DMS153 treated with DMSO at 0.1 percent for 48 hours (cell line): ENCODE measurements at regions not wholly inside any gene's neighbourhood (a gene's known extent, or its start where the extent isn't known, plus 50 kb on each side); places are given as distances from the start of the nearest gene placed in this dataset.
"Not testable (repeated sequence)": the region's sequence is repeated elsewhere in the genome, so short reads cannot be mapped to it uniquely, and the experiment has no call there.

ENCODE experiments used
- DNase-seq: peaks from one replicate; lab custom pipeline; 2025; ENCODE audit not compliant: unreplicated experiment; lab: John Stamatoyannopoulos, UW

GRCh38 chr17:445839-446238 lies 93.2 kb upstream of the RPH3AL start, which contains the start of gene RFLNB:
Gene RFLNB (minus strand): TSS chr17:445939.
- not testable (repeated sequence) for DNase-seq

DNA sequence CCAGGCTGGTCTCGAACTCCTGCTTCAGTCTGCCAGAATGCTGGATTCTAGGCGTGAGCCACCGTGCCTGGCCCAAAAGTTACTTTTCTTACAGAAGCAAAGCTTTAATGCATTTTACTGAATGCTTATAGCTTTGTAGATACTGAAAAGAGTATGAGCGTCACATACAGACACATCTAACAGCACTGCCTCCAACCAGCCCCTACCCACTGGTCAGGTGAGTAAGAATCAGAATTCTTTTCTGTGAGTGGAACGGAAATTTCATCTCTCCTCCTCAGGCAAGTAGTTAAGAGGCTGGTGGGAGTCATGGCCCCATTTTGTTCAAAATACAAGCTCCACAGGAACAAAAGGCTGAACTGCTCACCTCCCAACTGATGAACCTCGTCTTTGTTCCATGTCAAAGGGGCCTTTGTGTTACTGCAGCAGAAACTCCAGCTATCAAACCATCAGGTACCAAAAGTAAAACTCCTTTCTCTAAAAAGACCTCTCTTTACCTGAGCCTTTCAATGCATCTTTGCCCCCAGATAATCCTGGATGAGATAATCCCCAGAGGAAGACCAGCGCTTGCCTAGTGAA lies 92.4 kb upstream of the RPH3AL start:
- DNase-seq: no peak

GRCh38 chr17:443109-443508 lies 90.5 kb upstream of the RPH3AL start:
- DNase-seq: no peak

DNA sequence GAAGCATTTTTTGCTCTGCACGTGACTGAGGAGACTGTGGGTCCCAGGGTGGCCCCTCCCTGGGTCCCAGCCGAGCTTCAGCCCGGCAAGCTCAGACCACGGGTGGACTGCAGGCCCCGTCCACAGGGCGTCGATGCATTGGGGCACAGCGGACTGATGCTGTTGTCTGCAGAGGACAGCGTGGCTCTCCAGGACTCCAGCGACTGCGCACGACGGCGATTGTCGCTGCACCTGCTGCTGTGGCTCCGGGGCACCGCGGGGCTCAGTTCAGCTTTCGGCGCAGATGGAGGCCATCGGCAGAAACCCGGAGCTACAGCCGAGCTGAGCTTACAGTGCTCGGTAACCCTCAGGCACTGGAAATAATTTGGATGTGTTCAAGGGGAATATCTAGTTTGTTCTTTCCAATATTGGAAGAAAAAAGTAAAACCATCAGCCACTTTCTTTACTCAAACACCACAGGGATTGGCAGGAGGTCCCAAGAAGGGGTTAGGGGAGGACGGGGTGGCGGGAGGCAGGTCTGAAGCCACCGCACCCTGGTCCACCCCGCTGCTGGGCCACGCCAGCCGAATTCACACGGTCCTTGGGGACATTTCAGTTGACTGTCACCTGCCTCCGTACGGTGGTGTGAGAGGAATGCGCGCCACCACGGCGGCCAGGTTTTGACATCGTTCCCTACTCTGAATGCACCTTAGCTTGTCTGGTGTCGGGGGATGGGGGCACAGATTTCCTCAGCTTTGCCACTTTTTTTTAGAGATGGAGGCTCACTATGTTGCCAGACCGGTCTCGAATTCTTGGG lies 88.7 kb upstream of the RPH3AL start:
- DNase-seq: no peak

DNA sequence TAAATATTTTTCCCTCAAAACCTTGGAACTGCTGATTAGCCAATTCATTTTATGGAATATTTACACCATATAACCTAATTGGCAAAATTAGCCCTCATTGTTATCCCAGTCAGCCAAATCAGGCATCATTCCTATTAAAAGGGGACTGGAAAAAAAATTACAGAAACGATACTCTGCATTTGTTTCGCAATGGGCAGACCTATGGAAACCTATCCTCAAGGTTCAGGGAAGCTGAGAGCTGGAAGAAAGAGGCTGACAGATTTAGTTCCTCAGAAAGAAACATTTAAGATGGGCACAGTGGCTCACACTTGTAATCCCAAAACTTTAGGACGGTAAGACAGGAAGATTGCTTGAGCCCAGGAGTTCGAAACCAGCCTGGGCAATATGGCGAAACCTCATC lies 85.6 kb upstream of the RPH3AL start:
- no peak for DNase-seq

DNA sequence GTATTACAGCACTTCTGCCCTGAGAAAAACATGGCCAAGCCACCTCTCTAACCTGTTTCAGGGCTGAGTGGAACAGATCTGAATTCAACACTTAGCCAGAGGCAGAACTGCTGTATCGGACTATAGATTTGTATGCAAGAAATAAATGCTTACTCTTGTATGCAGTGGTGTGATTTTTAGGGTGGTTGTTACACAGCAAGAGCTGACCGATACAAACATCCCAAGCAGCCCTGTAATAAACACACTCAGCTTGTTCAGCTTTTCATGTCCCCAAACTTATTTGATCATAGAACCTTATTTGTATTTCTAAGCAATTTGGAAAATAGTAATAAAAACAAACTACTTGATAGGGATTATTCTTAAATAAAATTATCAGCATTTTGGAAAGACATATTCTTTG lies 84.9 kb upstream of the RPH3AL start:
- no peak for DNase-seq

GRCh38 chr17:436571-436970 lies 84.0 kb upstream of the RPH3AL start:
- DNase-seq: no peak

DNA sequence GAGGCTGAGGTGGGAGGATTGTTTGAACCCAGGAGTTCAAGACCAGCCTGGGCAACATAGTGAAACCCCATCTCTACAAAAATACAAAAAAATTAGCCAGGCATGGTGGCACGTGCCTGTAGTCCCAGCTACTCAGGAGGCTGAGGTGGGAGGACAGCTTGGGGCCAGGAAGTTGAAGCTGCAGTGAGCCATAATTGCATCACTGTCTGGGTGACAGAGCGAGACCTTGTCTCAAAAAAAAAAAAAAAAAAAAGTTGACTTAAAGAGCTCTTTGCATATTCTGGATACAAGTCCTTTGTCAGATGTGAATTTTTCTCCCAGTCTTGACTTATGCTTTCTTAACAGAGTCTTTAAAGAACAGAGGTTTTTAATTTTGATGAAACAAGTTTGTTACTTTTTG lies 79.9 kb upstream of the RPH3AL start:
- DNase-seq: not testable (repeated sequence)

DNA sequence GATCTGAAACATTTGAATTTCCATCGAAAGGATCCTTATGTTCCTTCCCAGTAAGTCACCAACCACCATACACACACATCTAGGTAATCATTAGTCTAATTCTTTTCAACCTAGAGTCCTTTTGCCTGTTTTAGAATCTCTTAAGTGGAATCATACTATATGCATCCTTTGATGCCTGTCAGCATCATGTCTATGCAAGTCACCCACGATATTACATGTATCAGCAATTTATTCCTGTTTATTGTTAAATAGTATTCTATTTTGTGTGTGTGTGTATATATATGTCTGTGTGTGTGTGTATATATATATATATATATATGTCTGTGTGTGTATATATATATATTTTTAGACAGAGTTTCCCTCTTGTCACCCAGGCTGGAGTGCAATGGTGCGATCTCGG lies 78.9 kb upstream of the RPH3AL start:
- no peak for DNase-seq

DNA sequence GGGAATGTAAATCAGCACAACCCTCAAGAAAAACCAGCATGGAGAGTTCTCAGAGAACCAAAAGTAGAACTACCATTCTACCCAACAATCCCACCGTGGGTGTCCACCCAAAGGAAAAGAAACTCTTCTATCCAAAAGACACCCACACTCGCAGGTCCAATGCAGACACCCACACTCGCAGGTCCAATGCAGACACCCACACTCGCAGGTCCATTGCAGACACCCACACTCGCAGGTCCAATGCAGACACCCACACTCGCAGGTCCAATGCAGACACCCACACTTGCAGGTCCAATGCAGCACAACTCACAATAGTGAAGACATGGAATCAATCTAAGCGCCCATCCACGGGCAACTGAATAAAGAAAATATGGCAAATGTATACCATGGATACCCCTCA lies 77.0 kb upstream of the RPH3AL start:
- no peak for DNase-seq

DNA sequence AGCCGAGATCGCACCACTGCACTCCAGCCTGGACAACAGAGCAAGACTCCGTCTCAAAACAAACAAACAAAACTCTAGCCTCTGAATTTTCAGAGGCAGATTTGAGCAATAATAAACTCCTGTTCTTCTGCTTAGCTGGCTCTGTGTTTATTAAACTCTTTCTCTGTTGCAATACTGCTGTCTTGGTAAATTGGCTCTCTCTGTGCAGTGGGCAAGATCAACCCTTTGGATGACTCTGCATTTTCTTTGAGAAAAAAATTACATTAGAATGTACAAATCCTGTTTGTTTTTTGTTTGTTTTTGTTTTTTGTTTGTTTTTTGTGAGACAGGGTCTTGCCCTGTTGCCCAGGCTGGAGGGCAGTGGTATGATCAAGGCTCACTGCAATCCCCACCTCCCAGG lies 75.8 kb upstream of the RPH3AL start:
- DNase-seq: no peak

GRCh38 chr17:427891-428290 lies 75.3 kb upstream of the RPH3AL start:
- DNase-seq: no peak

- DNase-seq: no peak
Observed at GRCh38 chr17:427327-427726, 74.7 kb upstream of the RPH3AL start.

- no peak for DNase-seq
Observed at GRCh38 chr17:422196-422930, 69.8 kb upstream of the RPH3AL start.

DNA sequence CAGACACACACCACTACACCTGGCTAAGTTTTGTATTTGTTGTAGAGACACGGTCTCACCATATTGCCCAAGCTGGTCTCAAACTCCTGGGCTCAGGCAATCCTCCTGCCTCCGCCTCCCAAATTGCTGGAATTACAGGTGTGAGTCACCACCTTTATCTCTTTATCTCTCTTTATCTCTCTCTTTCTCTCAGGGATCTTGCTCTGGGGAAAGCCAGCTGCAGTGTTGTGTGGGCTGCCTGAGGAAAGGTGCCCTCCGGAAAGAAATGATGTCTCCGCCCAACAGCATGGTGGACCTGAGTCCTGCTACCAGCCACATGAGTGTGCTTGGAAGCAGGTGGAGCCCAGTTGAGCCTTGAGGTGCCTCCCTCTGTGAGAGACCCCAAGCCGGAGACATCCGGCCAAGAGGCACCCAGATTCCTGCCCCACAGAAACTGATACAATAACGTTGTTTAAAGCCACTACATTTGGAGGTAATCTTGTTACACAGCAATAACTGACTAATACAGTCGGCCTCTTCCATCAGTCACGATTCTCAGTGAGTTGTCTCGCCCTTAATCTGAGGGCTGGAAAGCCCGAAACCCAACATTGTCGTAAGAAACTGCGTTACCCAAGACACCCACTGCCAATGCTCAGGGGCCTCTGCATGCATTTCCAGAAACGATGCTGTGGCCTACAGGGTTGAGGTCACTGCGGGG lies 68.0 kb upstream of the RPH3AL start:
- no peak for DNase-seq

DNA sequence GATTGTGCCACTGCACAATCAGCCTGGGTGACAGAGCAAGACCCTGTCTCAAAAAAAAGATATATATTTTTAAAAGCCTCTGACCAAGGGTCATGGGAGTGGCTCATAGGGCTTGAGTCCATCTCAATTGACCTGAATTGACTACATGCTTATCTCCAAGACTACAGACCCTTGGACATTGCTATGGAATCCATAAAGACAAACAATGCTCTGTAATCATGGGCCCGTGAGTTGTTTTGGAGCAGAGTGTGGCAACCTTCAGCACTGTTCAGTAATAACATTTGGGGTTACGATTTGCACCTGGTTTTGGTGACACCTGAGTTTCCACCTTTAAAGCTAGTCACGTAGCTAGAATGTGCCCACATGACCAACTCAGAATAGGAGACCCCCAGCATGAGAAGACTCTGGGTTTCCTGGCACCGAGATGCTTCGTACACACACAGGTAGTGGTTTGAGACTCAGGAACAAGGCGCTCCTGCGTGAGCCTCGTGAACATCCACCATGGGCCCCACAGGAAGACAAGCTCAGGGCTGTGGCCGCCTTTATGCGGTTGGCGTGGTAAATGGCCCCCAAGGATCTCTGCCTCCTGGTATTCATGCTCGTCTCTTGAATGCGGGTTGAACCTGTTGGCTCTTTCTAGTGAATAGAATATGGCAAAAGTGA lies 66.6 kb upstream of the RPH3AL start:
- DNase-seq: no peak

- DNase-seq: no peak
Observed at GRCh38 chr17:418421-418751, 65.8 kb upstream of the RPH3AL start.

DNA sequence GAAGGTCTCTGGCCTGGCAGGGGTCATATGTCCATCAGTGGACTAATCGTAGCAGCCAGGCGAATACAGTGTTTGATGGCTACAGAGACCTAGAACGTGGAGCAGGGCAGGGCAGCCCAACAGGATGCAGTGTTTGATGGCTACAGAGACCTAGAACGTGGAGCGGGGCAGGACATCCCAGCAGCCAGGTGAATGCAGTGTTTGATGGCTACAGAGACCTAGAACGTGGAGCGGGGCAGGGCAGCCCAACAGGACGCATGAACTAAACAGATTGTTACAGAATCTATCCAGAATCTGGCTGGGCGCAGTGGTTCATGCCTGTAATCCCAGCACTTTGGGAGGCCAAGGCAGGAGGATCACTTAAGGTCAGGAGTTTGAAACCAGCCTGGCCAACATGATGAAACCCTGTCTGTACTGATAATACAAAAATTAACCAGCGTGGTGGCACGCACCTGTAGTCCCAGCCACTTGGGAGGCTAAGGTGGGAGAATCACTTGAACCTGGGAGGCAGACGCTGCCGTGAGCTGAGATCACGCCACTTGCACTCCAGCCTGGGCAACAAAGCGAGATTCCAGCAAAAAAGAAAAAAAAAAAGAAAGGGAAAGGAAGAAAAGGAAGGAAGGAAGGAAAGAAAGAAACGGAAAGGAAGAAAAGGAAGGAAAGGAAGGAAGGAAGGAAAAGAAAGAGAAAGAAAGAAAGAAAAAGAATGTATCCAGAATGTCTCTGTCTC lies 65.2 kb upstream of the RPH3AL start:
- DNase-seq: no peak

DNA sequence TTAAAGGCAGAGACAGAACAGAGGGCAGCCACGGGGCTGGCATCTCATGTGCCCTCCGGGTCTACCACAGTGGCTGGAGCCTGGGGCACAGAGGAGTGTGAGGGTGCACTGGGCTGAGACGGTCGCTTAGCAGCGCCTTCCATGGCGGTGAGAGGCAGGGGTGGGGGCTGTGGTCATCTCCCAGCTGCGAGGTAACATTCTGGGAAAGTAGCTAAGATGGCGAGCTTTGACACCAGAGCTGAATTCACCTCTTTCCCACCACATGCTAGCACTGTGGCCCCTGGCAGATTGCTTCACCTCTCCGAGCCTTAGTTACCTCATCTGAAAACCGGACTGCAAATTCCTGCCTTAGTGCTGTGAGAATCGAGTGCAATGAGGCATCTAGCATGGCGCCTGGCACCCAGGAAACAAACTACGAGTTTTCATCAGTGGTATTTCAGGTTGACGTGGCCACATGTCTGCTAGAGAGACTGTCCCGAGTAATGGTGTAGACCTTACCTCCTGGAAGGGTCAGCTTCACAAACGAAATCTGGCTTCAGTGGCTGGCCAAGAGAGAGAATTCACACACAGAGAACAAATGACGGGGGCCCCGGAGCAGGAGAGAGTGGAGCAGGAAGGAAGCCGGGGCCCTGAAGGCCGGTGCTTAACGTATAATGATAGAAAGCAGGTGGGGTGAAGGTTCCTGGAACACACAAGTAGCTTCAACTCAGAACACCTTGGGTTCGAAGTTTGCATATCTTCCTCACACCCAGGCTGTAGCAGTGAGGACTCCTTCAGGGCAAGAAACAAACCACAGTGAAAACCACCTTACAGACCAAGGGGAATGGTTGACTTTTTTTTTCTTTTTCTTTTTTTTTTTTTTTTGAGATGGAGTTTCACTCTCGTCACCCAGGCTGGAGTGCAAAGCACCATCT lies 63.9 kb upstream of the RPH3AL start:
- no peak for DNase-seq
